ENCODE measurements at regions not wholly inside any gene's neighbourhood (a gene's known extent, or its start where the extent isn't known, plus 50 kb on each side); places are given as distances from the start of the nearest gene placed in this dataset.

GRCh38 chr3:111465081-111465670, 76.8 kb upstream of the CD96 start:
- TF ChIP-seq POLR2A (IDR thresholded peaks at IDR 0.05) (no peak), CTCF (IDR thresholded peaks at IDR 0.05) (no peak)

All from esophagus squamous epithelium (tissue), 4 donors.